Suprapubic skin (tissue), 4 donors: ENCODE measurements at regions not wholly inside any gene's neighbourhood (a gene's known extent, or its start where the extent isn't known, plus 50 kb on each side); places are given as distances from the start of the nearest gene placed in this dataset.

Experiments
- DNase-seq, 2 donors: peaks; one replicate each; pipeline ENCODE4 v3.0.0-alpha.2; 2019; ENCODE audit warnings: low spot score in 2 of 2
- H3K27ac ChIP-seq: fragments of 200-600 bp; sonication (generic); one replicate; pipeline ENCODE4 v1.5.1; 2019
- H3K27me3 ChIP-seq: fragments of 200-600 bp; sonication (generic); one replicate; pipeline ENCODE4 v1.5.1; 2019
- H3K36me3 ChIP-seq: fragments of 200-600 bp; sonication (generic); one replicate; pipeline ENCODE4 v1.5.1; 2019
- H3K4me1 ChIP-seq: fragments of 200-600 bp; sonication (generic); one replicate; pipeline ENCODE4 v1.5.1; 2019
- H3K4me3 ChIP-seq: fragments of 200-600 bp; sonication (generic); one replicate; pipeline ENCODE4 v1.5.1; 2019; ENCODE audit warnings: mild to moderate bottlenecking
- H3K9me3 ChIP-seq: fragments of 200-600 bp; sonication (generic); one replicate; pipeline ENCODE4 v1.5.1; 2019
- CTCF ChIP-seq, 2 donors: fragments of 200-600 bp in 1 of 2; fragments of 450-650 bp in 1 of 2; sonication (generic) in 1 of 2; IDR thresholded peaks; one replicate each; pipeline ENCODE4 v1.5.1; 2016 to 2019; ENCODE audit warnings: antibody characterized with exemption in 2 of 2, mild to moderate bottlenecking in 1 of 2, moderate library complexity in 1 of 2
- EP300 ChIP-seq: sonication (generic); formaldehyde crosslinking; IDR thresholded peaks from one replicate; pipeline ENCODE4 v1.6.1; 2017; ENCODE audit warnings: antibody characterized with exemption
- POLR2A ChIP-seq, 2 donors: fragments of 450-650 bp; IDR thresholded peaks; one replicate each; pipeline ENCODE4 v1.6.1; 2017; ENCODE audit warnings: antibody characterized with exemption in 2 of 2, mild to moderate bottlenecking in 2 of 2, moderate library complexity in 2 of 2
- POLR2AphosphoS5 ChIP-seq, 3 donors: sonication (generic); formaldehyde crosslinking; IDR thresholded peaks; one replicate each; pipeline ENCODE4 v1.6.1; 2017; ENCODE audit warnings: antibody characterized with exemption in 3 of 3
- WGBS: methylation state at CpG from one replicate; pipeline ENCODE4 v1.1.5; 2018; 5-methylcytosine and 5-hydroxymethylcytosine counted together

GRCh38 chr3:166243511-166243910 lies 406.3 kb upstream of the BCHE start:
- no peak overlapping the region for H3K27ac ChIP-seq
- no peaks in the 10 kb centered on the region for H3K36me3 ChIP-seq
- H3K9me3 ChIP-seq = no peaks in the 10 kb centered on the region
- DNase-seq = no peak
- TF ChIP-seq POLR2A (IDR thresholded peaks at IDR 0.05) (no peak), EP300 (no peak), CTCF (IDR thresholded peaks at IDR 0.05) (no peak), POLR2AphosphoS5 (IDR thresholded peaks at IDR 0.05) (no peak)
- no peak overlapping the region for H3K4me3 ChIP-seq
- H3K4me1 ChIP-seq = no peaks in the 10 kb centered on the region
- H3K27me3 ChIP-seq = no peaks in the 10 kb centered on the region

GRCh38 chr3:166223120-166223519 lies 385.9 kb upstream of the BCHE start:
- H3K36me3 ChIP-seq = no peaks in the 10 kb centered on the region
- 82% methylated on average over 3 of the region's 3 CpGs for WGBS
- no peak overlapping the region for H3K4me3 ChIP-seq
- H3K27me3 ChIP-seq = no peaks in the 10 kb centered on the region
- no peak for DNase-seq
- no peak overlapping the region for H3K27ac ChIP-seq
- TF ChIP-seq CTCF (IDR thresholded peaks at IDR 0.05) (no peak), EP300 (no peak)
- no peaks in the 10 kb centered on the region for H3K9me3 ChIP-seq
- H3K4me1 ChIP-seq = no peaks in the 10 kb centered on the region

GRCh38 chr3:166211451-166211850 lies 374.2 kb upstream of the BCHE start:
- no peak overlapping the region for H3K4me3 ChIP-seq
- H3K27ac ChIP-seq = no peak overlapping the region
- no peaks in the 10 kb centered on the region for H3K27me3 ChIP-seq
- TF ChIP-seq EP300 (no peak), POLR2AphosphoS5 (IDR thresholded peaks at IDR 0.05) (no peak), CTCF (IDR thresholded peaks at IDR 0.05) (no peak), POLR2A (IDR thresholded peaks at IDR 0.05) (no peak)
- no peaks in the 10 kb centered on the region for H3K9me3 ChIP-seq
- no peaks in the 10 kb centered on the region for H3K36me3 ChIP-seq
- 83% methylated on average over 4 of the region's 4 CpGs for WGBS
- no peak for DNase-seq
- H3K4me1 ChIP-seq = no peaks in the 10 kb centered on the region

- no peak overlapping the region for H3K4me3 ChIP-seq
- TF ChIP-seq POLR2A (IDR thresholded peaks at IDR 0.05) (no peak), EP300 (no peak), CTCF (IDR thresholded peaks at IDR 0.05) (no peak), POLR2AphosphoS5 (IDR thresholded peaks at IDR 0.05) (no peak)
- no peaks in the 10 kb centered on the region for H3K4me1 ChIP-seq
- no peak for DNase-seq
- WGBS = 61% methylated on average over 1 of the region's 1 CpG
- H3K36me3 ChIP-seq = no peaks in the 10 kb centered on the region
- H3K27me3 ChIP-seq = no peaks in the 10 kb centered on the region
- no peaks in the 10 kb centered on the region for H3K9me3 ChIP-seq
- no peak overlapping the region for H3K27ac ChIP-seq
Observed at GRCh38 chr3:166209701-166210100, 372.5 kb upstream of the BCHE start.

GRCh38 chr3:166205158-166205557 lies 367.9 kb upstream of the BCHE start:
- no peak overlapping the region for H3K27ac ChIP-seq
- H3K9me3 ChIP-seq = no peaks in the 10 kb centered on the region
- H3K36me3 ChIP-seq = no peaks in the 10 kb centered on the region
- no peak overlapping the region for H3K4me3 ChIP-seq
- no peak for DNase-seq
- H3K4me1 ChIP-seq = no peaks in the 10 kb centered on the region
- H3K27me3 ChIP-seq = no peaks in the 10 kb centered on the region
- TF ChIP-seq POLR2A (IDR thresholded peaks at IDR 0.05) = no peak
- no peak for TF ChIP-seq CTCF (IDR thresholded peaks at IDR 0.05)
- 65% methylated on average over 7 of the region's 7 CpGs for WGBS
